IMR-90 (cell line): ENCODE measurements at regions not wholly inside any gene's neighbourhood (a gene's known extent, or its start where the extent isn't known, plus 50 kb on each side); places are given as distances from the start of the nearest gene placed in this dataset.

Experiments
- CHD1 ChIP-seq: IDR thresholded peaks from 2 replicates; pipeline ENCODE4 v1.6.1; 2012; ENCODE audit warnings: low read depth, low read length, improper control_type of control experiment
- POLR2A ChIP-seq: IDR thresholded peaks from 2 replicates; pipeline ENCODE4 v1.6.1; 2012; ENCODE audit warnings: mild to moderate bottlenecking, low read depth, low read length
- TF ChIP-seq, protein P1 (sequence below): conservative IDR thresholded peaks from 2 replicates; pipeline ENCODE4 v1.5.1; 2012; ENCODE audit warnings: mild to moderate bottlenecking, low read depth, low read length, improper control_type of control experiment
- TF ChIP-seq, protein P2 (sequence below): fragments of 150-350 bp; IDR thresholded peaks from 2 replicates; pipeline ENCODE4 v1.6.1; 2017; ENCODE audit warnings: mild to moderate bottlenecking, antibody characterized with exemption, low read length, low read depth

DNA sequence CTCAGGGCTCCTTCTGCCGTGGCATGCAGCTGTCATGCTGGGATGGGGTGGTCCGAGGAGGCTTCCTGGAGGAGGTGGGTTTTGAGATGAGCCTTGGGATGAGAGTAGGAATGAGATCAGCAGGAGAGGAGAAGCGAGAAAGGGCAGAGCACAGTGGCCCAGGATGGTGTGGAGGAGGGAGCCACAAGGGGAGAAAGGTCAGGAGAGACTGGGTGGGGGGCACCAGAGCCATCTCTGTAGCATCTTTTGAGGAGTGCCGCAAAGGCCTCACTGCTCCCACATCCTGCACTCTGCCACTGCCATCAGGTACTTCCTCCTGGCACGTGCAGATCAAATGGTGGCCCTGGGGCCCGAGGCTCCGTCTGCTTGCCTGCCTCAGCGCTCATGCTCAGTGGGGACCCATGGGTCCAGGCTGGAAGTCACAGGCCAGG is 150.2 kb downstream of the MACROH2A1 start:
- TF ChIP-seq, protein P1, sequence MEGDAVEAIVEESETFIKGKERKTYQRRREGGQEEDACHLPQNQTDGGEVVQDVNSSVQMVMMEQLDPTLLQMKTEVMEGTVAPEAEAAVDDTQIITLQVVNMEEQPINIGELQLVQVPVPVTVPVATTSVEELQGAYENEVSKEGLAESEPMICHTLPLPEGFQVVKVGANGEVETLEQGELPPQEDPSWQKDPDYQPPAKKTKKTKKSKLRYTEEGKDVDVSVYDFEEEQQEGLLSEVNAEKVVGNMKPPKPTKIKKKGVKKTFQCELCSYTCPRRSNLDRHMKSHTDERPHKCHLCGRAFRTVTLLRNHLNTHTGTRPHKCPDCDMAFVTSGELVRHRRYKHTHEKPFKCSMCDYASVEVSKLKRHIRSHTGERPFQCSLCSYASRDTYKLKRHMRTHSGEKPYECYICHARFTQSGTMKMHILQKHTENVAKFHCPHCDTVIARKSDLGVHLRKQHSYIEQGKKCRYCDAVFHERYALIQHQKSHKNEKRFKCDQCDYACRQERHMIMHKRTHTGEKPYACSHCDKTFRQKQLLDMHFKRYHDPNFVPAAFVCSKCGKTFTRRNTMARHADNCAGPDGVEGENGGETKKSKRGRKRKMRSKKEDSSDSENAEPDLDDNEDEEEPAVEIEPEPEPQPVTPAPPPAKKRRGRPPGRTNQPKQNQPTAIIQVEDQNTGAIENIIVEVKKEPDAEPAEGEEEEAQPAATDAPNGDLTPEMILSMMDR, result no peak
- TF ChIP-seq, protein P2, sequence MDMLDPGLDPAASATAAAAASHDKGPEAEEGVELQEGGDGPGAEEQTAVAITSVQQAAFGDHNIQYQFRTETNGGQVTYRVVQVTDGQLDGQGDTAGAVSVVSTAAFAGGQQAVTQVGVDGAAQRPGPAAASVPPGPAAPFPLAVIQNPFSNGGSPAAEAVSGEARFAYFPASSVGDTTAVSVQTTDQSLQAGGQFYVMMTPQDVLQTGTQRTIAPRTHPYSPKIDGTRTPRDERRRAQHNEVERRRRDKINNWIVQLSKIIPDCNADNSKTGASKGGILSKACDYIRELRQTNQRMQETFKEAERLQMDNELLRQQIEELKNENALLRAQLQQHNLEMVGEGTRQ, result no peak
- TF ChIP-seq CHD1, result no peak
- TF ChIP-seq POLR2A, result no peak
